AG08395 (cell line): ENCODE measurements at regions not wholly inside any gene's neighbourhood (a gene's known extent, or its start where the extent isn't known, plus 50 kb on each side); places are given as distances from the start of the nearest gene placed in this dataset.

Experiments used
- DNase-seq: peaks from one replicate; pipeline ENCODE4 v3.0.0; 2012; ENCODE audit warnings: mixed read lengths, low spot score

DNA sequence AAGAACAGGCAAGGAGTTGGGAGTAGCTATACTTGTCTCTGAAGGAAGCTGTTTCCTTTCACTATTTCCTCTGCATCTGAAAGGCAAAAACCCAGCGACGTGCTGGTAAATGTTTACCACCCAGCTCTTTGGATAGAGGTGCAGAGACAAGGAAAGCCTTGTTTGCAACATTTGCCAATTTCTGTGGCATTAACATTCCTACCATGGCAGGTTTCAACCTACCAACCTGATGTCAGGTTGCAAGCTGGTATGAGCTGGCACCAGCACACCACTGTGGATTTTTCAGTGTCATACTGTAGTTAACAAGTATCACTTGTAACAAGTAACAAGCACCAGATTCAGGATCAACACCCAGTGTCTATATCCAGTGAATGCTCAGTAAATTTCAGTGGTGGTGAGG, 294.8 kb upstream of the TMPO start:
- no peak for DNase-seq

DNA sequence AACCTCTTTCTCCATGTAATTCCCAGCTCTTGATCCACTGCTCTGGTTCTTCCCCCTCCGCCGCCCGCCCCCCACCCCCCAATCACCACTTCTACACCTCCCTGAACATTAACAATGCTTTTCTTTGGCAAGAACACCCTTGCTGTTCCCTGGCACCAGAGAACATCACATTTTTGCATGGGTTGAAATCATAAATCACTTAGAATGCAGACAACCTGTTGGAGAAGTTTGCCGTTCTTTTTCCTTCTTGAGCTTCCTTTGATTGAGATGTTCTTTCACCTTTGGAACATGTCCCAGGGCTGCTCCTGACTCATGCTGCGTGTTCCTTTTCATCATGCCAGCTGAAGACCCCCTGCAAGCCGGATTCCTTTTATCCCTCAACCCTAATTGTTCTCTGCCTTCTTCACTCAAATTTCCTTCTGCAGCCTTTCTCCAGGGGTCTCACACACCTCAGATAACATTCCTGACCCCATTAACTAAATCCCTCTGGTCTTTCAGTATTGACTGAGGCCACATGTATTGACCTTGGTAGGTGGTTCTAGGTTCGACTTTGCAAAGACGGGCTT, 294.1 kb upstream of the TMPO start:
- no peak for DNase-seq

DNA sequence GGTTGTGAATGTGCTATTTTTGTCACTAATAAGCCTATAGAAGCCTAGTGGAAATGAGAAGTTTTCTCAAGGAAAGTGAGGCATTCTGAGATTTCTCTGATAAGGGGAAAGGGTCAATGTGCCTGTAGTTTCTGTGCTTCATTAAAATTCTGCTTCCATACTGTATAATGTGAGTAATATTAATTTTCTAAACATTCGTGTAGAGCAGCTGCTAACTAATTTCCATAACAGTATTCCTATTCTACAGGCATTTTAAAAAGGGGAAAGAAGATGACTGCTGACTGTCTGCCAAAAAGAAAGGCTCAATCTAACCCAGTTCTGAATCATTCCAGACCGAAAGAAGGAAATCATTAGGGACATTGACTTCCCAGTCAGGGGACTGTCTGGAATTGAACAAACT, 293.3 kb upstream of the TMPO start:
- no peak for DNase-seq

DNA sequence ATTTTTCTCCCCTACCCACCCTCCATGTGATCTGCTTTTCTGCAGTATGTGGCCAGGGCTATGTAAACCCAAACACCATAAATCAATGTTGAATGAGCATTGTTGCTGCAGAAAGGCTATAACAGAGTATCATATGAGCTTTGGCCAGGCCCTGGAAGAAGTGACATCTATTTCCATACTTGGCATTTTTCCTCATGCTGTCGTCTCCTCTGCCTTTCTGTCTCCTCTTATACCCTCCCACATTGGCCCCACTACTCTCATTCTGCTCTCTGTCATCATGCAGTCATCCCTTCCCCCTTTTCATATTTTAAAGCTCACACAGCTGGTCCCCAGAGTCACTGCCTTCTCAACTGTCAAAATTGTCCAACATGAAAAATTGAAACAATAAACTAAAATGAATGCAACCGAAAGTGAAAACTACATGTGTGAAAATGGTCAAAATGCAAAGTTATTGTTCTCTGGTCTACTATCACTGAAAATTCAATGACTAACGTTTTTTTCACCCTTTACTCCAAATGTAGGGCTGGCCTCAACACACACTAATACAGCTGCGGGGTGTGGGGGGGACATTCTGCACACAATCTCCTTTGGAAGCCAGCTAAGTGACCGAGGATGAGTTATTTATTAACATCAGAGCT, 290.7 kb upstream of the TMPO start:
- DNase-seq = no peak

DNA sequence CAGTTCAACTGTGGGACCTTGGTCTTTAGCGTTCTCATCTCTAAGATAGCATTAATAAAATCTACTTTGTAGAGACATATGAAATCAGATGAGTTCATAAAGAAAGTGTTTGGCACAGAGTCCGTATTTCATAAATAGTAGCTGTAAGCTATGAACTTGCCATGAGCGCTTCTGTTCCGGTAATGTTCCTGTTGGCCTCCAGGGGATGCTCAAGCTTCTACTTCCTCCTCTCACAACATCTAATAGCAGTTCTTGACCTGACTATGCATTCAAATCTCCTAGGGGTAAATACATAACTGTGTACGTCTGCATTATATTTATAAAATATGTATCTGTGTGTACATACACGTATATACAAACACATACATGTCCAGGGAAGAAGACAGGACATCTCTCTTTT, 288.2 kb upstream of the TMPO start:
- DNase-seq = no peak

DNA sequence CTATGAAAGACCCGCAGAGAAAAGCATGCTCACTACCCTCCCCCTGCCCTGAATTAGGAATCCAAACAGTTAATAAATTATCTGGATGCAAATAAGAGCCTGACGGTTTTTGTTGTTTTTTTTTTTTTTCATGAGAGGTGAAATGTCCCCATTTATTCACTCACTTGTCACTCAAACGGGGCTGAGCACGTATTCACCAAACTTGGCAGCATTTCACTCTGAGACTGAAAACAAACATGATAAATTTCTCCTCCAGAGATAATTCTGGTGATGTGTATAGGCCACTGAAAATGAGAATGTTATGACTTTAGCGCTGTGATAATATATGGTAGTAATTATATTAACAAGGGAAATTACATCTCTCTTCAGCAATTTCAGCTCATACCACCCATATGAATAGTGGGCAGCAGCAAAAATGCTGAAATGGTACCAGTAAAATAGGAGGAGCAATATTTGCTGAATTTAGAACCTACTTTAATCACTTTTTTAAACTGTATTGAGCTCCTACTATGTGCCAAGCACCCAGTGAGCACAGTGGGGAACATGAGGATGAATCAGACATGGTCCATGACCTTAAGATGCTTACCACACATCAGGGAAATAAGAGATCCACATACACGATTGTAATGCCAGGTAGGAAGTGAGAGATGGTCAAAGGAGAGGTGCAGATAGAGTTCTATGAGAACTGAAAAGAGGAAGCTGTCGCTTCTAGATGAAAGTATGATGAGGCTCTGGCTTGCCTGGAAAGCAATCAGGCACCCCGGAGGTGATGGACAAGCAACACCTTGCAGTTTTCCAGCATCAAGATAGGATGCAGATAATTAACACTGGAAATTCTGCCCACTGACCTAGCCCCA, 286.5 kb upstream of the TMPO start:
- no peak for DNase-seq

DNA sequence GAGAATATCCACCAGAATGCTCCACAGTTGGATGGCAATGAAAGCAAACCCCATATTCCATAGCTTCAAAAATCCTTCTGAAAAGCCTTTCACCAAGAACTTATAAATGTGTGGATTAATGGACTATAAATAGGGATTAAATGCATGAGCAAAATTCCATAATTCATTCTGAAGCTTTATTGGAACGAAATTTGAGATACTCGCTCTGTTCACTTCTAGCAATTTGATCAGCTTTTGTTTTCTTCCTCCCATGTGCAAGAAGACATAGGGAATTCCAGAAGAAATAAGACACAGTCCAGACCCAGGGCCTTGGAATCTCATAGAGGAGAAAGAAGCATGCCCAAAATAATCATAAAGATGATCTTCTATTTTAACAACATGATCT, 285.9 kb upstream of the TMPO start:
- no peak for DNase-seq

DNA sequence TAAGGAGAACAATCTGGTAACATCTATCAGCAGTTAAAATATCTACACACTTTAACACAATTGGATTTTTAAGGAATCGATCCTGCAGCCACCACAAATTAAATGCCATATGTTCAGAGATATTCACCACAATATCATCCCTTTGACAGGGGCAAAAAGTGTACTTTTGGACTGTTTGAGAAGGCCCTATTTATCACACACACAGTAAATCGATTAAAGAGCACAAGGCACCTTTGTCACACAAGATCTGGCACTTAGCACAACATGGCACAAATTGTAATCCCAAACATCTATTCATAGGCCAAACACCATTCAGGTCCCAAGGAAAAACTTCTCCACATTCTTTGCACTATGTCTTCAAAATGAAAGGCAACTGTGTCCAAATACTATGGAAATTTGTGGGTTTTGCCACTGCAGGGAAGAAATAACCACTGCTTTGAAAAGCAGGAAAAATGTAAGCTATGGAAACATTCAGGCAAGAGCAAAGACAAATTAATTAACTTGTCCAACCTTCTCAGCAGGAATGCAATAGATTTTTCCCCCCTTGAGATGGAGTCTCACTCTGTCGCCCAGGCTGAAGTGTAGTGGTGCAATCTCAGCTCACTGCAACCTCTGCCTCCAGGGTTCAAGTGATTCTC, 282.5 kb upstream of the TMPO start:
- no peak for DNase-seq

DNA sequence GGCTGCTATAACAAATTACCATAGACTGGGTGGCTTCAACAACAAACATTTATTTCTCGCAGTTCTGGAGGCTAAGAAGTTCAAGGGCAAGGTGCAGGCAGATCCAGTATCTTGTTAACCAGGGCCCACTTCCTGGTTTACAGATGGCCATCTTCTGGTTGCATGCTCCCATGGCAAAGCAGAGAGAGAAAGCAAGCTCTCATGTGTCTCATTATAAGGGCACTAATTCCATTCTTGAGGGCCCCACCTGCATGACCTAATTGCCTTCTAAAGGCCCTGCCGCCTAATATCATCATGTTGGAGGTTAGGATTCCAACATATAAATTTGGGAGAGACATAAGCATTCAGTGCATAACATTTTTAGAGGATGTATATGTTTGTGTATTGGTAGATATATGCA, 280.1 kb upstream of the TMPO start:
- no peak for DNase-seq

DNA sequence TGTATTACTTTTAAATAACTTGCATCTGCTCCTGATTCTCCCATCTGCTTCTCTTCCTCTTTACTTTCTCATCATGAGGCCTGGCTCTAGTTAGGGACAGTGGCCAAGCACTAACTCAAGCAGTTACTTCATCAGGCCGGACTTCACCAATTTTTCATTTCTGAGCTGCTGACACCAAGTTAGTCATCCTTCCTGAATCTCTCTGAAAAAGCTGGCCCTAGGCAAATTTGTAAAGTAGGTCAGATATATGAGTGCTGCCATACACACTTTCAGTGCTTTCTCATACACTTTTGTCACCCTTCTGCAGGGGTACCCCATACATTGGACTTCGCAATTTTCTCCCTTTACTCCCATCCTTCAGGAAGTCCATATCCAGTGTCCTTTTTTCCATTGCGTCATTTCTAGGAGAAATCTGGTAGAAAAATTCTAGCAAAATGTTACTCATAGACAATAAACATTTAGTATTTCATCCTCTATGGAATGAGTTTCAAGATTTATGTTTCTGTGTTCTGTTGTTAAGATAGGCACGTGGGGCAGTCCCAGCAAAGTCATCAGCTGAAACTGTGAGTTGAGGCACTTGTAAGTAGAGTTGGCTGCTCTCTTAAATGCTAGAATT, 276.8 kb upstream of the TMPO start:
- DNase-seq = peak; percentile 4

DNA sequence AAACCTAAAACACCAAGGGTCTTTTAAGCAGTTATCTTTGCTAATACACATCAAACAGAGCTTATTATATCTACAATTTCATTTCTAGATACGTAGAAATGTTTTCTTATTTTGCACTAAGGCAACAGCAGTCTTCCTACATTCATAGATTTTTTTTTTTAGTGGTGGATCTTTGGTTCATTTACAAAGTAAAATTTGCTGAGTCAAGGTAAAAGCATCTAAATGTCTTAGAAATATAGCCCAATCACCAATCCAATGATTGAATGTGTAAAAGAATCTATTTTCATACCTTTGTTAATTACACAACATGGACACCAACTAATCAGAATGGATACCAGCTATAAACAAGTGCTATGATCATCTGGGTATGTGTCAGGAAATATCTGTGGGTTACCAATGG, 272.2 kb upstream of the TMPO start:
- no peak for DNase-seq

DNA sequence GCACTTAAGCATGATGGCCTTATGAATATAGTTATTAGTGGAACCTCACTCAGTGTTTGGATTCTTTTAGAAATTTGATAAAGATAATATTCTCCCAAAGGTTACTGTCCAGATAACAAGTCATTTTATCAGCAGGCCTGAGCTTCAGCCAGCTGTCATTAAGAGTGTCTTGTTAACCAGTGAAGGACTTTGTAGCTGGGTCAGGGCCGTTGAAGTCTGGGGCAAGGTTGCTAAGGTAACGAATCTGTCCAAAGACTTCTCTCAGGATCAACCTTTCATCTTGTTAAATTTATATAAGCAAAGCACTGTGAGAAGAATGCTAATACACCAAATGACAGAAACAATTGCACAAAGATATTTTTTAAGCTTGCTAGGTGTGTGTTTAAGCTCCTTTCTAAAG, 271.3 kb upstream of the TMPO start:
- DNase-seq = no peak

DNA sequence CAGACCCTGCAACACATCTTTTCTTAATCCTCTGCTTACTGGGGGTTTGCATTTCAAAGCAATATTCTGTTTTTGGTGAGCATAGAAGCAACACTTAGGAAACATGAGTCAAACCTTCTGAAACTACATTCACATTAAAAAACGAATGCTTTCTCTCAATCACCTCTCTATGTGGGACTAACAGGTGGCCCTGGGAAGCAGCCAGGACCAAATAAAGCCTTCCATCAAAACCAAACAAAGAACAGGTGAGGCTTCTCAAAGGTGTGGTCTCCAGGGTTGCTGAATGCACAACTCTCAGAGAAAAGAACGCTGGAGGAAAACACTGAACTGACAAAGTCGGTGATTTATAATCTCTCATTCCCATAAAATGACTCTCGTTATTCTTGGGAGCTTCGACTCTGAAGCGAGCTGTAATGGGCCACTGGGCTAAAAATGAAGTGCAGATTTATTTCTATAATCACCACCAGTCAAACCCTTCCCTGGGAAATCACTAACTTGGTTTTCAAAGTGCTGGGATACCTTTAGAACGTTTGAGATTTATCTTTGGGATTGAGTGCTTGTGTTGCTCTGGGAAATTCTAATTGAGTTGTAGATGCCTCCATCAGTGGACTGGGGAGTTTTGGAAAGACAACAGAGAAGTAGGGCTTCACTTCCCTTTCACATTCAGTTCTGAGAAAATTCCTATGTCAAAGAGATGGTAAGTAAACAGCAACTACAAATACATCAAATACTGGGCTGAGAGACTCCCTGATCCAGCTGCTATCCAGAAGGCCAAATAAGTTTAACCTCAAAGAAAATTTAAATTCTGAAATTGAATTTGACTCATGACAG, 262.0 kb upstream of the TMPO start:
- no peak for DNase-seq

DNA sequence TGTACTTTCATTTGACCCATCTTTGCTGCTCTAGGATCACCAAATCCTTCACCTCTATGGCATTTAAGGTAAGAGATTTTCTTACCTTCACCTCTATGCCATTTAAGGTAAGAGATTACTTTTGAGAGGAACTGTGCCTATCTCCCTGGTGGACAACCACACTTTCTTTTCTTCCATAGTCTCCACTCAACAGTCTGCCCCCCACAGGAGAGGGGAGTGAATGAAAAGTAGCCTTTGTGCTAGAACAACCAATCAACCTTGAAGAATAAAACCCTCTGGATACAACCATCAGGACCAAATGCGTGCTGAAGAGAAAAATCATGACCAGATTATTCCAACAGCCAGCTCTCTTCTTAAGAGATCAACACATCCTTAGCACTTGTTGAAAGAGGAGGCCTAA, 258.6 kb upstream of the TMPO start:
- DNase-seq = no peak

DNA sequence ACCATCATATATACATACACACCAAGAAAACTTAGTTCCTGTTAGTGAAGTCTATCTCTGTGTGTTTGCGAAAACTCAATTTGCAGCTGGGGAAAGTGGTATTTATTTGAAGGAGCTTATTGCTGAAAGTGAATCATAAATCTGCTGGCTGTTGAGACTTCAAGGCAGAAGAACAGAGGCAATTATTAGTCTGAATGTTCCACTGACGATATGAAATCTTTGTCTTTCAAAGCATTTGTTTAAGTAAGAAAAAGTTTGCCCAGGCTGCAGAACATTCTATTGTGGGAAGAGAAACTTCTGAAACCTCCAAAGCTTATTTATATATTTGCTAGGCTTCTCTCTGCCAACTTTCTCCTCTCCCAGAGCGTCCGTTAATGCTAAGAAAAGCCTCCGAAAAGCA, 255.7 kb upstream of the TMPO start:
- DNase-seq = no peak

DNA sequence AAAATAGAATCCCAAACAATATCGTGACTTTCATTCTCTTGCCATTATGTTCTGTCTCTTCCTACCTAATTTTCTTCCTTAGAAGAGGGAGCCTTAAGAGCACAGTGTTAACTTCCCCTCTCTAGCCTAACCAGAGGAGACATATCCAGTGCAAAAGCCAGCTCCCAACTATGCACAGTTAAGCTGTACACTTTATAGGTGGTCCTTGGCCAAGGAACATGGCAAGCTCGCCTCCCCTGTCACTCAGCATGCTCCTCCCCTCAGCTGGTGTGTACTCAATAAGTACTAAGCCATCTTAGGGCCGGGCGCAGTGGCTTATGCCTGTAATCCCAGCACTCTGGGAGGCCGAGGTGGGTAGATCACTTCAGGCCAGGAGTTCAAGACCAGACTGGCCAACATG, 255.1 kb upstream of the TMPO start:
- DNase-seq = no peak

DNA sequence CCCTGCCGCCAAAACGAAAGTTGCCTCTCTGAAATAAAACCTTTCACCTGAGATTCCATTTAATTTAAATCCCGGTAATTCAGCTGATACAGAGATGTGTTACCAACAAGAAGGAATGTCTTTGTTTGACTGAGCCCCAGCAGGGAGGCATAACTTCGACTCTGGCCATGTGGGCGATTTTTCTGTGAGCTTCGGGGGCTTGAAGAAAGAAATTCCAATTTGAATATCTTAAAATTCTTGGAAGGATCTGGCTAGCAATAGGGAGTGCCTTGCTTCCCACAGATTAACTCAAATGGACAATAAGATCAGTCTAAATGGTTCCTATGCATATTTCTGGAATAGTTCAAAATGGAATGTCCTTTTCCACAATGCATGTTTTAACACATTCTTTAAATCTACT, 252.5 kb upstream of the TMPO start:
- no peak for DNase-seq

DNA sequence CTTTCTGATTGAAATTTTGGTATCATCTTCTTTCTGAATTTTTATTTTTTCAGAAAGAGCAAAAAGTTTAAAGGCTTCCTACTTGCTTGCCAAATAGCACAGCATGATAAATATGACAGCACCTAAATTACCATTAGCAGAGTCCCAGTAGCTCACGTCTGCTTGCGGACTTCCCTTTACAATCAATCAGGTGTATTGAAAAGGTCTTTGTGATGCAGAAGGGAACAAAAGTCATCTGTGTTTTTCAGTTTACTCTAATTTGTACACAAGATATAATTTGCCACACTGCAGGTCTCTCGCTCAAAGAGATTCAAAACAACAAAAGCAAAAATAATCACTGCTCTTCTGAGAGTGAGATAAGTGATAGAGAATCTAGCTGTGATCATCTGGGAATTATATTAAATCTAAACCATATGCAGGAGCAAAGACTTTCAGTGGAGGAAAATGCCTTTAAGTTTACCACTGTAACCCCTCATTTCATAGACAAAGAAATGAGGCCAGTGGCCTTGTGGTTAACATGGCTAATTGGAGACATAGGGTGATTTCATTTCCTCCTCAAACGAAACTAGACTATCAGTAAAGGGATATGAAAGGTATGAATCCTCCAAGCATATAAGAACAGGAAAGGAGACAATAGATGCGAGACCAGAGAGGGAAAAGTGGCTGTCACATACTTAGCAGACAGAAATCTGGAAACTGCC, 240.8 kb upstream of the TMPO start:
- DNase-seq = no peak

DNA sequence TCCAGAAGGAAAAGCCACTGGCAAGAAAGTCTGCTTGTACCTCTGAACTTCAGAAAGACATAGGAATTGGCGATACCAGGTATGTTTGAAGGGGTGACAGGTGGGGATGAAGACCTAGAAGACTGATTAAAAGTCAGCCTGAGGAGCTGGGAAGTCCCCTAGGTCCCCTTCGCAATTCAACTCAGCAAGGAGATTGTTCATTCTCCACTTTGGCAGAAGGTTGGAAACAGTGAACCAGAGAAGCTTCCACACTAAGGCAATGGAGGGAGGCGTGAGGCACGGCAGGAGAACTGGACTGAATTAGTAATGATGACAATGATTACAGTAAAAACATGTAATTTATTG, 240.3 kb upstream of the TMPO start:
- no peak for DNase-seq

DNA sequence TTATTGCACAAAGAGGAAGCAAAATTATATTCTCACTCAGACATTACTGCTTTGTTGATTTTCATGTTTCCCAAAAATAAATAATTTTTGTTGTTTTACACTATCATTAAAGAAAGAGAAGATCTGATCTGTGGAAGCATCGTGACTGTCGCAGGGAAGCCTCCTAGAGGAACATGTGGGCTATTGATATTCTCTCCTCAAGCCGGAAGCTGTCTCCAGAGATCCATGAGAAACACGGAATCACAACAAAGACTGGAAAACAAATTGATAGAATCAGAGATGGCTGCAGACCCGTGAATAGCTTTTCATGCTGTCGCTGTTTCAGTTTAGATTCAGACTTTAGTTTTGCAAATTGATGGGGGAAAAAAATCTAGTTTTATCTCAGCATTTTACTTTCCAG, 235.2 kb upstream of the TMPO start:
- DNase-seq = no peak

DNA sequence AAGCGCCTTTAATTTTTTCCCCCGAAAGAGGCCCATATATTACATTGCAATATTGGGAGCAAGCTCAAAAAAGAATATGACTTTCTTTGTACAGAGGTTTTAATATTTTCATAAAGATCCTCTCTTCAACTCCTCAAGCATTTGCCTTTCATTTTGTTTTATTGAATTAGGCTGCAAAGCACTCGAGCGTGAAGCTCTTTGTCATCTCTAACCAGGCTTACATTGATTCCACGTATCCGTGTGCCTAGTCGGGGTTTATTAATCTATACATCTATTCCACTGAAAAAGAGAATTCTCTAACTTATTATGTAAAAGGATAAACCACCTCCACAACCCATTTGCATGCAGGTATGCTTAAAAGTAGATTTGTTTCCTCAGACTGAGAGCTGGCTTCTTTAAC, 234.8 kb upstream of the TMPO start:
- DNase-seq = no peak
